ENCODE measurements at regions not wholly inside any gene's neighbourhood (a gene's known extent, or its start where the extent isn't known, plus 50 kb on each side); places are given as distances from the start of the nearest gene placed in this dataset.

- TF ChIP-seq CTCF (conservative IDR thresholded peaks at IDR 0.05; ENCODE audit: low read depth, low read length), result no peak
- no peak overlapping the region for H3K4me3 ChIP-seq (ENCODE audit: low read depth, low read length)
- DNase-seq (ENCODE audit: low read depth), result no peak
These were observed 58.9 kb downstream of the OLFML3 start for GRCh38 chr1:114037962-114038816.

Data from choroid plexus epithelial cell (primary cell).